IPS-NIHi11 (cell line): ENCODE measurements at regions not wholly inside any gene's neighbourhood (a gene's known extent, or its start where the extent isn't known, plus 50 kb on each side); places are given as distances from the start of the nearest gene placed in this dataset.
A peak's percentile ranks its signal among the peaks of the same experiment; 100 is the strongest.
"Not testable (repeated sequence)": the region's sequence is repeated elsewhere in the genome, so short reads cannot be mapped to it uniquely, and the experiment has no call there.

Source experiments
- DNase-seq: peaks from one replicate; pipeline ENCODE4 v3.0.0; 2012; ENCODE audit warnings: mixed read lengths, low spot score

DNA sequence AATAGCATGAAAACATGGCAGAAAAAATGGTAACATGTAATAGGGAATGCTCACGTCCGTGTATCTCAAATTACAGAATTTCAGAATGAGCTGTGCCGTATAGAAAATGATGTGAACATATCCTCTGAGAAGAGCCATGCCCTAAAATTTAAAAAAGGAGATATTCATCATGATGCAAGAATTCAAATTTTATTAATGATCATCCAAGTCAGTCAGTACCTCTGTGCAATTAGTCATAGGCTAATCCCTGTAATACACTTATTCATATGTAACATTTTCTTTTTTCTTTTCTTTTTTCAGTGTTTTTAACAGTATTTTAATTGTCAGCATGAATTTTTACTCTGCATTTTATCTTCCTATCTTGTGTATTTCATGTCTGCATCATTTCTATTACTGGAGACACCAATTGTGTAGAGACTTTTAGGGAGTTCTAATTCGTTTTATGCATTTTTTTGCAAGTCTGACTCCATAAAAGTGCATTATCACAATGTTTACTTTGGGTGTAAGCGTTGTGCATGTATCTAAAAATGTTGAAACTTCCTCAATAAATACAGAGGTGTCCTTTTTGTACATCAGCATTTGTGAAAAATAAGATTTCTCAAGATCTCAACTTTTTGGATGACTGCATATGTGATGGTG is 1103.7 kb upstream of the CELF2 start:
- DNase-seq: no peak

DNA sequence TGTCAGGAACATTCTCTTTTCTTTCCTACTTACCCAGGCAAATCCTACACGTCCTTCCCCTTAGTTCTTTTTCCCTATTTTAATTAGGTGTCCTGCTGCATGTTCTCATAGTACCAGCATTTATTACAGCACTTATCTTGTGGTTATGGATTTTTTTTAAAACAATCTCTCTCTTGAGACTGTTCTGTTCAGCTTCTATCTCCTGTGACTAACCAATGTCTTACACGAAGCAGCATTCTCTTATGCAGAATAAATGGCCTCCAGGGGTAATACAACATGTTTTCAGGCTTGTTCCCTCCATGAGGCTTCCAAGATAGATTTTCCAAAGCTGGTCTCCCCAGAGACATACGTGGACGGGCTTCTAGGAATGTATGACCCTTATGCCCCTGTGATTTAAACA is 1096.1 kb upstream of the CELF2 start:
- DNase-seq: no peak

DNA sequence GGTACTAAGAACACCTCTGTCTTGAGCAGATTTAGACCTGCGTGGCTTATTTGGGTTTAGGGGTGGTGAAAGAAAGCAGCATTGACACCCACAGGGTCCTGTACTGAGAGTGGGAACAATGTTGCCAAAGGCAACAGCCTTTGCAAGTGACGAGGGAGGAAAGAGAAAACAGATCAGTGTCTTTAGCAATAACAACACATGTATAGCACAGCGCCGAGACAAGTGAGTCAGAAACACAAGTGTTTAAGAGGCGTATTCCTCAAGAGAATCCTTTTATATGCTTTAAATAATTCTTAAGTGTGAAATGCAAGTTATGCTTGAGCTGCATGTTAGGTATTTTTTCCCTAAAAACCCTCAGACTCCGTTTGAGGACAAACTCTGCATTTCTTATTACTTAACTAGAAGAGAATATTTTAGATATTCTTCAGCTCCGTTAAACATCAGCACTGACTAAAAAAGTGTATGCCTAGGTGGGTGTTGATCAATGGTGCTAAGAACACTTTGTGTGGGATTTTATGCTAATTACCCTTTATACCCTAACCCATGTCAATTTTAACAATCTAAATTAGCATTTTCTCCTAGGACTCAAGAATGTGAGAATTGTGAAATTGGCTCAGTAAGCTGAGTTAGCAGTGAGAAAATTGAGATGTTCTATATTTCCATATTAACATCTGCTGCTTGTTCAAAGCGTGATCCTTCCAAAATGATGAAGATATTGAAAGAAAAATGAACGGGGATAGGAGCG is 1095.4 kb upstream of the CELF2 start:
- DNase-seq: no peak

DNA sequence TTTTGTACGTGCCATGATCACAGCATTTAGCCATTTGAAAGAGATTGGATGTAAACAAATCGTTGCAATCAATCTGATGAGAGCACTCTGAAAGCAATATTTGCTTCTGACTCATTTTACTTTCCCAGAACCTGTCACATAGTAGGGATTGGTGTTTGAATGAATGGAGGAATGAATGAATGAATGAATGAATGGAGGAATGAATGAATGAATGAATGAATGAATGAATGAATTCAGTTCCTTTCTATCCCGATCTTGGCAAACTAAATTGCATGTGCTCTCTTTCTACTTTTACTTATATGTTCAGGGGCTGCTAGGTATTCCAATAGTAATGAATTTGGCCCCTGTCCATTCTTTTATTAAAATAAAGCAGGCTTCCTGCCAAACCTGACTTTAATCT is 1091.7 kb upstream of the CELF2 start:
- no peak for DNase-seq

DNA sequence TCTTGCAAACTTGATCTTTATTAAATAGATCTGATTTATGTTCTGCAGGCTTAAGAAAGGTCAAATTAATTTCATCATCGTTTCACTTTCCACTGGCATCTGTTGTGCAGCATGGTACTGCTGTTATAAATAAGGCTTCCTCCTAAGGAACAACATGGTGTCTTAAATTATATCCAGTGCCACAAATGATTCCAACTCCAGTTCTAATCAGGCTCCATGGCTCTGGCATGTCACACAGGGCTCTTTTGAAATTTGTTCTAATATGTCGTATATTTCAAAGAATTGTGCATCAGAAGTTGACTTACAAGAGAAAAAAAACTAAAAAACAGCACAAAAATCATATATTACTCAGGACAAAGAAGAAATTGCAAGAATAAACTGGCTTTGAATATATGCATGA is 1090.8 kb upstream of the CELF2 start:
- DNase-seq: no peak

DNA sequence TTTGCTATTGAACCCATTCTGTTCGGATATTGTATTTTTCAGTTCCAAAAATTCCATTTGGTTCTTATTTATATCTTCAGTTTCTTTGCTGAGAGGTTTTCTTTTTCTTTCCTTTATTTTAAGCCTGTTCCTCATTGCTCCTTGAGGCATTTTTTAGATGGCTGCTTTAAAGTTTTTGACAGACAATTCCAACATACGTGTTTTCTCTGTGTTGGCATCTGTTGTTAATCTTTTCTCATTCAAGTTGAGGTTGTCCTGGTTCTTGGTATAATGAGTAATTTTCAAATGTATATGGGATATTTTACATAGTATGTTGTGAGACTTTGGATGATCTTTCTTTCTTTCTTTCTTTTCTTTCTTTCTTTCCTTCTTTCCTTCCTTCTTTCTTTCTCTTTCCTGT is 1078.0 kb upstream of the CELF2 start:
- DNase-seq: no peak

DNA sequence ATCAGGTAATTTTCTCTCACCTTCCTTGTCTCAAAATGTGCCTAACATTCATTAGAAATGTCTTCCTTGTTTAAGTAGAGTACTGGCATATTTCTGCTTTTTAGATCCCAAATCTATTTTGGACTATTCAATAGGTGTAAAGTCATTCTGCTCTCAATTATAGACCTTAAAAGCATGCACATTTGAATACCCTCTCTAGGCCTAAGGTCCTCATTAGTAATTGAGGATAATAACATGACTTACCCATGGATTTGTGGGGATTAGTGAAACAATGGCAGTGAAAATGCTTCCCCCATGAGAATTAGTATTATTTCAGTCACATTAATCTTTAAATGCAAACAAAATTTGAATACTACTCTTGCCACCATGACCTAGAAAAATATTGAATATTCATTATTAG is 1073.0 kb upstream of the CELF2 start:
- DNase-seq: no peak

DNA sequence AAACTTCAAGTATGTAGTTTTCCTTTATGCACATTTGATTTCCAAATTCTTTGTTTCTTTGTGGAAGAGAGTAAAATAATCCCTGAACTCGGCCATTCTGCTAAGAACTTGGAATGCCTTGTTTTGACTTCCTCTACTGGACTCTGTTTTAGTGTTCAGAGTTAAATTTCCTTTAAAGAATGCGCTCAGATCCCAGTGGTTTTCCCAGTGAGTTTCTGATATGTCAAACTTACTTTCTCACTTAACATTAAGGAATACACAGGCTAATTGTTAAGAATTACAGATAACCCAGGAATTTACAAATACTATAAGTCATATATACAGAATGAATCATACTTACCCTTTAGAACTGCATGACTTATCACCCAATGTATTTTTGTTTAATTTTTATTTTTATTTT is 1067.6 kb upstream of the CELF2 start:
- no peak for DNase-seq

DNA sequence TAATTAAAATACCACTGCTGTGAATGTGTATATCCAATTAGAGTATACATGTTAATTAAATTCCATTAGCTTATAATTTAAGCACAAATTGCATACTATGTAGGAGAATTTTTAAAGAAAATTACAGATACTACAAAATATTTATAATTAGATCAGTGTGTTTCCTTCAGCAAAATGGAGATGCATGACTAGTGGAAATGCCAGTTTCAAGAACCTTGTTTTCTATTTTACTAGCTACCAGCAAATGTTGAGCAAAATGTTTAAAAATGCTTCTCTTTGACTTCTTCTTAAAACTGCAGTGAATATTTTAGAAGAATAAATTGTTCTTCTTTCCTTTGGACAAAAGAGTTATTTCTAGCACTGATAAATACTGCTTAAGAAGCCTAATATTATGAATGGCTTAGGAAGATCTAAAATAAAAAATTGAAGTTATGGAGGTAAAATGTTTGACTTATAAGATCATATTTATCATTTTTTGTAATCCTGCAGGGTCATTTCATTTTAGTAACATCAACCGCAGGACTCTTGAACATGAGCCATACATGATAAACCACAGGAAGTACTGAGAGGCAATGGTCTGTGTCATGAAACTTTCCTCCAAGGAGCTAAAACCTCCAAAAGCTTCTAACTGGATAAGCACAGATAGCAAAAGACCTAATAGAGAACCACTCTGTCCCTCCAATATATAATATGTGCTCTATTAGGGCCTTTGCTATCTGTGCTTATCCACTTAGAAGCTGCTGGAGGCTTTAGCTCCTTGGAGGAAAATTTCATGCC is 1066.0 kb upstream of the CELF2 start:
- DNase-seq: no peak

DNA sequence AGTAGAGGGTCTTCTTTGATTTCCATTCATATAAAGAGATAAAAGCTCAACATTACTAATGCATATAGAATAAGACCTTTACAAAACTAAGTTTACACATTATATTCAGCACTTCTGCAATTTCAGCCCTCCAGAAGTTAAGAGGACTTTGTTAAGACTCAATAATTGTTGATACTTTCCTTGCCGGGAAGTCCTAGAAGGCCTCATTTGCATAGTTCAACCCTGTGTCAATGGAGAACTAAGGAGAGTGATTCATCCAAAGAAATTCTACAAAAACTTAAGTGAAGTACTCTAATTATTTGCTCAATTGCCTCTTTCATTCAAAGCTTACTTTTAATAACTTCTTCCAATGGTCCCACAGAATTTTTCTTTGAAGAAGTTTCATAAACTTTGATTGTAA is 1060.3 kb upstream of the CELF2 start:
- no peak for DNase-seq

DNA sequence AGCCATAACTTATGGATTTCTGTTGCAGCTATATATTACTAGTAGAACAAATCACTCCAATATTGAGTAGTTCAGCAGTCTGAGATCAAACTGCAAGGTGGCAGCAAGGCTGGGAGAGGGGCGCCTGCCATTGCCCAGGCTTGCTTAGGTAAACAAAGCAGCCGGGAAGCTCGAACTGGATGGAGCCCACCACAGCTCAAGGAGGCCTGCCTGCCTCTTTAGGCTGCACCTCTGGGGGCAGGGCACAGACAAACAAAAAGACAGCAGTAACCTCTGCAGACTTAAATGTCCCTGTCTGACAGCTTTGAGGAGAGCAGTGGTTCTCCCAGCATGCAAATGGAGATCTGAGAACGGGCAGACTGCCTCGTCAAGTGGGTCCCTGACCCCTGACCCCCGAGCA is 1059.8 kb upstream of the CELF2 start:
- DNase-seq: not testable (repeated sequence)

DNA sequence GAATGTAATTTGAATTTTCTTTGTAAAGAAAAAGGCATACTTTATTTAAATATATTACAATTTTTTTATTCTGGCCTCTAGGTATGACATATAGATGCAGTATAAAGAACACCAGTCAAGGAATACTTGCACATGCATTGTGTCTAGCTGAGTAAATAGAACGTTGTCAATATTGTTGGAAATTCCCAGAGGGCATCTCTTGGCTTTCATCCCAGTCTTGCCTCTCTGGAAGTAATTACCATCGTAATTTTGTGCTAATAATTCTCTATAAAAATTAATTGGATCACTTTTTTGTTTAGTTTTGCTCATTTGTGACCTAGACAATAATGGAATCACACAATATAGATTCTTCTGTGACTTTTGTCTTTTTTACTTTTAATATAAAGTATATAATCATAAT is 1052.3 kb upstream of the CELF2 start:
- DNase-seq: no peak

DNA sequence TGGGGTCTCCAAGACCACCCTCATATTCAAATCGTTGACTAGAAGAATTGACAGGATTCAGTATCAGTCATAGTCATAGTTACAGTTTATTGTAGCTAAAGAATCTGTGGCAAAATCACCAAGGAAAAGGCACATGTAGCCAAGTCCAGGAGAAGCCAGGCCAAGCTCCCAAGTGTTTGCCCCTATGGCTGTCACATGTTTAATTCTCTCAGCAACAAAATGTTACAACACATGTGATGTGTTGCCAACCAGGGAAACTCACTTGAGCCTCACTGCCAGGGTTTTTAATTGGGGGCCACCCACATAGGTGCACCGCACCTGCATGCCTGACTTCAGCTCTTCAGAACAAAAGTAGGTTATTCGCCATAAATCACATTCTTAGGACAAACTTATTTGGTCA is 1030.9 kb upstream of the CELF2 start:
- DNase-seq: no peak

DNA sequence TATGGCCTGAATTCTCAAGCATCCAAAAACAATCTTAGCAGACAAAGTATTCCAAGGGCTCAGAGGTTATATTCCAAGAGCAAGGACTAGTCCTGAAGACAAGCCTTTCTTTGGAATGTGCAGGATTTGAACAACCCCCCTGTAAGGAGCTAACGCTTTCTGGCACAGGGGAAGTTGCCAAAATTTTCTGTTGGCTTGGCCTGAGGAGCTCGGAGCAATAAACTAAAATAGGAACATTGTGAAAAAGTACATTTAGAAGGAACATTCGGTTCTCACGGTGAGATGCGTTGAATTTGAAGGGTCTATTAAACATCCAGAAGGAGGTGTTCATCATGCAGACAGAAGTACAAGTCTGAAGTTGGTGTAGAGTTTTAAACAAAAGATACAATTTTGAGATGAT is 1030.5 kb upstream of the CELF2 start:
- no peak for DNase-seq

DNA sequence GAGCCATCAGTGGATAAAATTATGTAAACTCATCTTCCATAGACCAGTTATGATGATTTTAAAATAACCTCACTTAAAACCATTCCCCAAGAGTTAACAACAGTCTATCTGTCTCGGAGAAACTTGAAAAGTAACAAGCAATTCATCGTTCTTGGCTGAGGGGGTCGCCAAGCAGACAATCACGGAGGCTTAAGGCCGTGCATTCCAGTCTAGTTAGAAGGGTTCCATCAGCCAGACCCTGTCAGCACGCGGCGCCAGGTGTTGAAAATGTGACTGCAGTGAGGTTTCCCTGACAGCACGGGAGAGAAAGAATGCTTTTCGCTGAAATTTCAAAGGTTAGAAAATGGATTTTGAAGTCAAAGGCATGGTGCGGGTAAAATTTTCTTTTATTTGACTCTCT is 1025.0 kb upstream of the CELF2 start:
- peak; percentile 41 for DNase-seq

DNA sequence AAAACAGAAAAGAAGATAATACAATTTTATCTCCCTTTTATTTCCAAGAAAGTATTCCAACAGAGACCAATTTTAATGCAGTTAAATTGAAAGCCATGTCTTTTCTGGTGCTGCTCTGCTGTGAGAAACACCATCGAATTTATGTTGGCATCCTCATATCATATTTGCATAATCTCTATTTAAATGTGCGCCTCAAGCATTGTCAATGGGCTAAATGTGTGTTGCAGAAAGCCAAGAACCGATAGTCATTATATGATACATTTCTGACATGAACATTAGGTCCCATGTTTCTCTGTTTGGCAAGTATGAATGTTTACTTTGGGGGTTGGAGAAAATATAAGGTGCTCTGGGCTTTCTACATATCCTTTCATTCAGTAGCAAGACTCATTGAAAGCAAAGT is 1023.5 kb upstream of the CELF2 start:
- no peak for DNase-seq

DNA sequence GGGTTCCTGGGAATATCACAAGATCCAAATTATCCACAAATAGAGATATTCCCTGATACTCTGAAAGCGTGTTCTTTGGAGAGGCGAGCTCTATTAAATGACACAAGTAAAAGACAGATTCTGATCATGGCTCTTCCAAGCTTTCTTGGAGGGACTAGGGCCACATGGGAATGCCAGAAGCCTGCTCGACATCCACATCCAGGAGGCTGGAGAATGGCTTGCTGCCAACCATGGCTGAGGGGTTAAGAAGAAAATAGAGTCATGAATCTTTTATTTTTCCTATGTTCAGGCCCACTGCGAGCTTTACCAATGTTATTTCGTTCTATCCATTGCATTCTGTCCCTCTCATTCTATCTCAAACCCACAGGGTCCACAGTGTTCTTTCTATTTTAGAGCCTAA is 1018.0 kb upstream of the CELF2 start:
- DNase-seq: no peak

DNA sequence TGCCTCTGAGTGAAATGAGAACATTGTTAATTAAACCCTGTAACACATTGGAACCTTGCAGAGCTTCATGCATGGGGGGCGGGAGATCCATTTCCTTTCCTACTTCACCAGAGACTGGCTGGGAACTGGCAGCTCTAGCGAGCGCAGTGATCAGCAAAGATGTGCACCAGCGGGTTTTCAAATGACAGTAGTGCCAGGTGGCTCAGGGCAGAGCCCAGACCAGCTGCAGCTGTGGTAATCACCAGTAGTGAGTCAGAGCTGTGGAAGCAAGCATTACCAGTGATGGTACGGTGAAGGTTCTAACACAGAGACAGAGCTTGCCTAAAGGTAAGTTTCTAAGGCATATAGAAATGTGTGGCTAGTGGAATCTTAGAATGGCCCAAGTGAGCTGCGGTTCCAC is 1009.7 kb upstream of the CELF2 start:
- no peak for DNase-seq

DNA sequence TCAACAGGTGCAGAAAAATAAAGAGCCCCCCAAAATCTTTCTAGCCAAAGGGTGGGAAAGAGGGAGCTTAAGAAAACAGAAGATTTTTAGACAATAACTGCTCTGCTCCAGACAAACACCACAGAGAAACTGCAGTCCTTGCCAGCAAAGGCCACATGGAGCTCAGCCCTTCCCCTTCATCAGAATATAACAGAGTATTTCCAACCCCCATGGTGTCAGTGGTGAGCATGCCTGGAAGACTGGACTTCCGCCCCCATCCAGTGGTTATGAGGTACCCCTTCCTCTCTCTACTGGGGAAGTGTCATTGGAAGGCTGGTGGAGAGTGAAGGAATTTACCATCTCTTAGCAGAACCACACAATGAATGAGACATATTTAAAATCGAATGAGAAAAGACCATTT is 1007.3 kb upstream of the CELF2 start:
- peak; percentile 9 for DNase-seq

DNA sequence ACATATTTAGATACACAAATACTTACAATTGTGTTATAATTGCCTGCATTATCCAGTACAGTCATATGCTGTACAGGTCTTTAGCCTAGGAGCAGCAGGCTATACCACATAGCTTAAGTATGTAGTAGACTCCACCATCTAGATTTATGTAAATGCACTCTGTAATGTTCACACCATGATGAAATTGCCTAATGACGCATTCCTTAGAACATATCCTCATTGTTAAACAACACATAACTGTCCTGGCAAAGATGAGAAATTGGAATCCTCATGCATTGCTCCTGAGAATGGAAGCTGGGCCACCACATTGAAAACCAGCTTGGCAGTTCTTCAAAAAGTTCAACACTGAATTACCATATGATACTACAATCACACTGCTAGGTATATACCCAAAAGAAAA is 1002.8 kb upstream of the CELF2 start:
- no peak for DNase-seq

DNA sequence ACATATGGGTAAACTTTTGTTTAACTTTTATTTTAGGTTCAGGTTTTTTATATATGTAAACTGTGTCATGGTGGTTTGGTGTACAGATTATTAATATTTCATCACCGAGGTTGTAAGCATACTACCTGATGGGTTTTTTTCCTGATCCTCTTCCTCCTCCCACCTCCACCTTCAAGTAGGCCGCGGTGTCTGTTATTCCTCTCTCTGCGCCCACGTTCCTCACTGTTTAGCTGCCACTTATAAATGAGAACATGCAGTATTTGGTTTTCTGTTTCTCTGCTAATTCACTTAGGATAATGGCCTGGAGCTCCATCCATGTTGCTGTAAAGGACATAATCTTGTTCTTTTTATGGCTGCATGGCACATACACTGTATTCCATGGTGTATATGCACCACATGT is 1000.0 kb upstream of the CELF2 start:
- DNase-seq: no peak

DNA sequence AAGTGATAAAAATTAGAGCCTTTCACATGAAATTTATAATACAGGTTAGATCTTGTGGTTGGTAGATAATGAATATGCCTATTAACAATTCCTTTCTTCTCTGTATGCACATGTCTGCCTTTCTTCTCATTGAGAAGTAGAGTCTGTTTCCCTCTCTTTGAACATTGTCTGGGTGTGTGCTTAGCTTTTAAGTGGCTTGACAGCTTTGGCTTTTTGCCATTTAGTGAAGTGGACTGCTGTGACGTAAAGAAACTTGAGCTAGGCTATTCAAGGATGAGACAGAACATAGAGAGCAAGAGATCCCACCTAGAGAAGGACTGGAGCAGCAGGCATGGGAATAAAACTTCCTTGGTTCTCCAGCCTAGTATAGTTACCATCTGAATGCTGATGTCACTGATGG is 996.7 kb upstream of the CELF2 start:
- DNase-seq: no peak

DNA sequence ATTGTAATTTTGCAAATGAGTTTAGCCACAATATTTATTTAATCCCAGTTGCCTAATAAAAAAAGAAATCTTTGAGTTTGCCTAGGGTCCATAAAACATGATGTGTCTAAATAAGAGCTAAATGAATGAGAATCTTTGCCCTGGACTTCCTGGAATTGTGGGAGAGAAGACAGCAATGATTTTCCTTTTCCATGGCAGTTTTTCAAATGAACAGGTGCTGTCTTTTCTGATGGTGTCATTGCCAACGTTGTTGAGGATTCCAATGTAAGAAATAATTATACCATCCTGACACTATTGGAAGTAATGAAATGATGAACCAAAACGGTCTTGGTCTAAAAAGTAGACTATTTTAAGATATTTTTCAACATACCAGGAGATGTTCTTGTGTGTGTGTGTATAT is 984.7 kb upstream of the CELF2 start:
- no peak for DNase-seq
